WTC11 (cell line): ENCODE measurements at regions not wholly inside any gene's neighbourhood (a gene's known extent, or its start where the extent isn't known, plus 50 kb on each side); places are given as distances from the start of the nearest gene placed in this dataset.

Experiments used
- ATAC-seq: fragments of 200-7000 bp; cut with Tn5 transposase; 2 replicates; pipeline ENCODE4 v1.10.0; 2021; ENCODE audit warnings: mild to moderate bottlenecking, moderate library complexity
- CTCF ChIA-PET: fragments of 300-600 bp; sonication (Branson Sonifier 250); formaldehyde crosslinking; loops from one replicate; lab custom pipeline; 2021; ENCODE audit warnings: antibody characterized with exemption; lab: Charles Lee
- POLR2A ChIA-PET: fragments of 350-600 bp; sonication (Branson Sonifier 250); formaldehyde crosslinking; loops from one replicate; lab custom pipeline; 2021; ENCODE audit warnings: antibody characterized with exemption; lab: Charles Lee
- DNase-seq: peaks from one replicate; pipeline ENCODE4 v3.0.0; 2021; ENCODE audit warnings: low spot score
- H3K27ac Mint-ChIP-seq: 2 replicates; pipeline ENCODE4 v1.8.0; 2021; ENCODE audit warnings: mixed read lengths
- H3K27me3 Mint-ChIP-seq: 2 replicates; pipeline ENCODE4 v1.8.0; 2021; ENCODE audit warnings: low read depth, mild to moderate bottlenecking, moderate library complexity, mixed read lengths
- H3K36me3 Mint-ChIP-seq: 2 replicates; pipeline ENCODE4 v1.8.0; 2021; ENCODE audit warnings: mixed read lengths
- H3K4me1 Mint-ChIP-seq: 2 replicates; pipeline ENCODE4 v1.8.0; 2022; ENCODE audit warnings: mixed read lengths
- H3K4me3 Mint-ChIP-seq: 2 replicates; pipeline ENCODE4 v1.8.0; 2021; ENCODE audit warnings: mild to moderate bottlenecking, moderate library complexity, mixed read lengths
- H3K9me3 Mint-ChIP-seq: 2 replicates; pipeline ENCODE4 v1.8.0; 2021; ENCODE audit warnings: mixed read lengths
- ARID4B ChIP-seq: sonication (generic); formaldehyde crosslinking; IDR thresholded peaks from 2 replicates; pipeline ENCODE4 v1.8.0; 2023; ENCODE audit warnings: missing genetic modification reagents, mild to moderate bottlenecking, borderline replicate concordance
- E2F5 ChIP-seq: sonication (generic); formaldehyde crosslinking; IDR thresholded peaks from 2 replicates; pipeline ENCODE4 v1.8.1; 2022; ENCODE audit warnings: mild to moderate bottlenecking, moderate library complexity, missing genetic modification reagents
- FOXP1 ChIP-seq: sonication (generic); formaldehyde crosslinking; IDR thresholded peaks from 2 replicates; pipeline ENCODE4 v1.8.0; 2022; ENCODE audit warnings: missing genetic modification reagents, mild to moderate bottlenecking, moderate library complexity, borderline replicate concordance
- HMGA2 ChIP-seq: fragments of 250-450 bp; sonication (Bioruptor Pico); IDR thresholded peaks from 2 replicates; pipeline ENCODE4 v1.4.0; 2021; ENCODE audit warnings: mild to moderate bottlenecking, moderate library complexity
- HMGXB4 ChIP-seq: sonication (generic); formaldehyde crosslinking; IDR thresholded peaks from 2 replicates; pipeline ENCODE4 v1.8.1; 2023; ENCODE audit warnings: mild to moderate bottlenecking, moderate library complexity, missing genetic modification reagents
- IRF2 ChIP-seq: sonication (generic); formaldehyde crosslinking; IDR thresholded peaks from 2 replicates; pipeline ENCODE4 v1.8.0; 2022; ENCODE audit warnings: low read depth, missing genetic modification reagents, borderline replicate concordance
- JUN ChIP-seq: sonication (generic); formaldehyde crosslinking; IDR thresholded peaks from 2 replicates; pipeline ENCODE4 v1.8.0; 2023; ENCODE audit warnings: mild to moderate bottlenecking, missing genetic modification reagents
- MYBL2 ChIP-seq: sonication (generic); formaldehyde crosslinking; IDR thresholded peaks from 2 replicates; pipeline ENCODE4 v1.8.1; 2023; ENCODE audit warnings: mild to moderate bottlenecking, moderate library complexity, missing genetic modification reagents
- RELA ChIP-seq: sonication (generic); formaldehyde crosslinking; IDR thresholded peaks from 2 replicates; pipeline ENCODE4 v1.8.1; 2022; ENCODE audit warnings: missing genetic modification reagents, mild to moderate bottlenecking, borderline replicate concordance
- SP1 ChIP-seq: sonication (generic); formaldehyde crosslinking; conservative IDR thresholded peaks from 2 replicates; pipeline ENCODE4 v1.8.1; 2022; ENCODE audit warnings: missing genetic modification reagents
- STAT6 ChIP-seq: sonication (generic); formaldehyde crosslinking; conservative IDR thresholded peaks from 2 replicates; pipeline ENCODE4 v1.8.1; 2023; ENCODE audit warnings: mild to moderate bottlenecking, low read depth, missing genetic modification reagents, moderate library complexity
- TEAD4 ChIP-seq: sonication (generic); formaldehyde crosslinking; IDR thresholded peaks from 2 replicates; pipeline ENCODE4 v1.8.0; 2022; ENCODE audit warnings: mild to moderate bottlenecking, missing genetic modification reagents
- USF2 ChIP-seq: sonication (generic); formaldehyde crosslinking; IDR thresholded peaks from 2 replicates; pipeline ENCODE4 v1.8.1; 2023; ENCODE audit warnings: mild to moderate bottlenecking, missing genetic modification reagents, moderate library complexity
- ZBTB43 ChIP-seq: sonication (generic); formaldehyde crosslinking; IDR thresholded peaks from 2 replicates; pipeline ENCODE4 v1.8.1; 2023; ENCODE audit warnings: mild to moderate bottlenecking, missing genetic modification reagents
- ZNF121 ChIP-seq: sonication (generic); formaldehyde crosslinking; IDR thresholded peaks from 2 replicates; pipeline ENCODE4 v1.8.0; 2023; ENCODE audit warnings: missing genetic modification reagents
- ZNF138 ChIP-seq: sonication (generic); formaldehyde crosslinking; conservative IDR thresholded peaks from 2 replicates; pipeline ENCODE4 v1.8.1; 2022; ENCODE audit warnings: mild to moderate bottlenecking, moderate library complexity, missing genetic modification reagents
- ZNF512 ChIP-seq: sonication (generic); formaldehyde crosslinking; IDR thresholded peaks from 2 replicates; pipeline ENCODE4 v1.8.1; 2022; ENCODE audit warnings: missing genetic modification reagents, borderline replicate concordance
- ZNF671 ChIP-seq: fragments of 250-450 bp; sonication (Bioruptor Pico); IDR thresholded peaks from 2 replicates; pipeline ENCODE4 v1.8.0; 2021; ENCODE audit warnings: mild to moderate bottlenecking

GRCh38 chr7:35355911-35356310 lies 102.0 kb upstream of the TBX20 start (continued):
- TF ChIP-seq JUN (CRISPR knock-in tag) (no peak), ZNF121 (CRISPR knock-in tag) (no peak), ZBTB43 (no peak)

- TF ChIP-seq MYBL2 (CRISPR knock-in tag) (no peak), ZNF121 (CRISPR knock-in tag) (no peak), HMGXB4 (no peak), STAT6 (CRISPR knock-in tag) (no peak), TEAD4 (CRISPR knock-in tag) (no peak), ARID4B (no peak), SP1 (CRISPR knock-in tag) (no peak), ZNF138 (CRISPR knock-in tag) (no peak), FOXP1 (CRISPR knock-in tag) (no peak), ZNF512 (CRISPR knock-in tag) (no peak), RELA (no peak), HMGA2 (CRISPR knock-in tag) (no peak), IRF2 (CRISPR knock-in tag) (no peak), E2F5 (CRISPR knock-in tag) (no peak), ZNF671 (CRISPR knock-in tag) (no peak), USF2 (CRISPR knock-in tag) (no peak)
- ATAC-seq: no peak
- H3K36me3 Mint-ChIP-seq: no peaks in the 10 kb centered on the region
- ChIA-PET CTCF (interaction anchor here (1.3 to 2.0 kb wide), 2 partner anchors 12 to 165 kb away, joined by 3 to 6 read pairs; no protein-coding TSS in a partner anchor), POLR2A (no interaction called here)
- no peak overlapping the region for H3K4me3 Mint-ChIP-seq
- H3K4me1 Mint-ChIP-seq: peaks cover 13% of the 10 kb centered on the region
- no peak for DNase-seq
- H3K9me3 Mint-ChIP-seq: no peaks in the 10 kb centered on the region
- no peaks in the 10 kb centered on the region for H3K27me3 Mint-ChIP-seq
- H3K27ac Mint-ChIP-seq: no peak overlapping the region
Measured at GRCh38 chr7:35355199-35355598, 101.3 kb upstream of the TBX20 start.
